GM20000 (cell line): ENCODE measurements at regions not wholly inside any gene's neighbourhood (a gene's known extent, or its start where the extent isn't known, plus 50 kb on each side); places are given as distances from the start of the nearest gene placed in this dataset.

Source experiments
- DNase-seq: peaks from one replicate; pipeline ENCODE4 v3.0.0; 2012; ENCODE audit warnings: low spot score
- TF ChIP-seq, protein P1 (sequence below): IDR thresholded peaks from 2 replicates; pipeline ENCODE4 v1.5.1; 2012; ENCODE audit warnings: mild to moderate bottlenecking, control low read depth; ENCODE audit errors: extremely low read depth, missing control alignments

GRCh38 chr6:71523548-71523947 is 234.9 kb downstream of the OGFRL1 start:
- DNase-seq, result no peak
- TF ChIP-seq, protein P1, sequence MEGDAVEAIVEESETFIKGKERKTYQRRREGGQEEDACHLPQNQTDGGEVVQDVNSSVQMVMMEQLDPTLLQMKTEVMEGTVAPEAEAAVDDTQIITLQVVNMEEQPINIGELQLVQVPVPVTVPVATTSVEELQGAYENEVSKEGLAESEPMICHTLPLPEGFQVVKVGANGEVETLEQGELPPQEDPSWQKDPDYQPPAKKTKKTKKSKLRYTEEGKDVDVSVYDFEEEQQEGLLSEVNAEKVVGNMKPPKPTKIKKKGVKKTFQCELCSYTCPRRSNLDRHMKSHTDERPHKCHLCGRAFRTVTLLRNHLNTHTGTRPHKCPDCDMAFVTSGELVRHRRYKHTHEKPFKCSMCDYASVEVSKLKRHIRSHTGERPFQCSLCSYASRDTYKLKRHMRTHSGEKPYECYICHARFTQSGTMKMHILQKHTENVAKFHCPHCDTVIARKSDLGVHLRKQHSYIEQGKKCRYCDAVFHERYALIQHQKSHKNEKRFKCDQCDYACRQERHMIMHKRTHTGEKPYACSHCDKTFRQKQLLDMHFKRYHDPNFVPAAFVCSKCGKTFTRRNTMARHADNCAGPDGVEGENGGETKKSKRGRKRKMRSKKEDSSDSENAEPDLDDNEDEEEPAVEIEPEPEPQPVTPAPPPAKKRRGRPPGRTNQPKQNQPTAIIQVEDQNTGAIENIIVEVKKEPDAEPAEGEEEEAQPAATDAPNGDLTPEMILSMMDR, result no peak

DNA sequence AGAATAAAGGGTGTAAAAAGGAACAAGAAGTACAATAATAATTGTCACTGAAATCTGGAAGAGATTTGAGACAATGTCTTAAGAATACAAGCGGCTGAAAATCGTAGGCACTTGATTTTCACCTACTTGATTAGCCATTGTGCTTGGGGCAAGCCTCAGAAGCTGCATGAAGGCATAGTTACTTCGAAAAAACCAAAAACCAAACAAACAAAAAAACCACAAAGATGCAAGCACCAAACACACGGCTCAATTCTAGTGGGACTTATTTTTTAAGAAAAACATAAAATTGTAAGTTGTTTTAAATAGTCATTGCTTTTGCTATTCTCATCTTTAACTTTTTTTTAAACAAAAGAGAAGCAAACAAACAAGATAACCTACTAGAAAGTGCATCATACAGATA is 235.6 kb downstream of the OGFRL1 start:
- TF ChIP-seq, protein P1, result no peak
- no peak for DNase-seq

- DNase-seq, result no peak
Measured at GRCh38 chr6:71527886-71528285, 239.3 kb downstream of the OGFRL1 start.

DNA sequence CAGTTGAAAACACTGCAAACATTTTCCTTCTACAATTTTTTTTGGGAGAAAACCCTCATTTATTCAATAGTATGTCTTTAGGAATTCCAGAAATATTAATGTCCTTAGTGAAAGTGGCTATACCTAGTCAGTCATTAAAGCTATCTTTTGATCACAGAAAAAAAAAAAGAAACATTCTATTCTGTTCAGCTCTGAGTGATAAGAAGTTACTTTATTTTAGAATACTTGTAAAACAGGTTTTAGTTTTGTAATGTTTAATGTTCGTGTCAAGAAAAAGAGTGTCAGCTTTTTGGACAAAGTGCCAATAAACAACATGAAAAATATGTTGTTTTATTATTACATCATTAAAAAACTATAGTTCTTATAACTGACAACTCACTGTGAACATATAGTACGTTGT is 240.4 kb downstream of the OGFRL1 start:
- DNase-seq, result no peak
- TF ChIP-seq, protein P1, result no peak

More at GRCh38 chr6:71527886-71528285, 239.3 kb downstream of the OGFRL1 start:
- TF ChIP-seq, protein P1, result no peak

DNA sequence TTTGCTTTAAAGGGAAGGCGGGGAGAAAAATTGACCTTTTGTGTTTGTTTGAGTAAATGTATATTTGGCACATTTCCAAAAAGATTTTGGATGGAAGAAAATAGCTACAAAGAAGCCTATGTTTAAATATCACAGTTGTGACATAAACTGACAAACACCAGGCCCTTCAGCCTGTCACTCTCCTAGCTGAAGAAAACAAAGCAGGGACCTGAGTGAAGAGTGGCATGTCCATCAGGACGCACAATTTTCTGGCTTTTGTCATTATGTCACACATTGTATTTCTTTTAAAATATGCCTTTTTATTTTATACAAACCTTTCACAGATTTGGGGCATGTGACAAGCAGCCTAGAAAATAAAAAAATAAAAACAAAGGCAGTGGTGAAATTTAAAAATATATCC is 241.2 kb downstream of the OGFRL1 start:
- no peak for DNase-seq
- TF ChIP-seq, protein P1, result no peak

- TF ChIP-seq, protein P1, result no peak
- DNase-seq, result no peak
Measured at GRCh38 chr6:71531006-71531405, 242.4 kb downstream of the OGFRL1 start.

DNA sequence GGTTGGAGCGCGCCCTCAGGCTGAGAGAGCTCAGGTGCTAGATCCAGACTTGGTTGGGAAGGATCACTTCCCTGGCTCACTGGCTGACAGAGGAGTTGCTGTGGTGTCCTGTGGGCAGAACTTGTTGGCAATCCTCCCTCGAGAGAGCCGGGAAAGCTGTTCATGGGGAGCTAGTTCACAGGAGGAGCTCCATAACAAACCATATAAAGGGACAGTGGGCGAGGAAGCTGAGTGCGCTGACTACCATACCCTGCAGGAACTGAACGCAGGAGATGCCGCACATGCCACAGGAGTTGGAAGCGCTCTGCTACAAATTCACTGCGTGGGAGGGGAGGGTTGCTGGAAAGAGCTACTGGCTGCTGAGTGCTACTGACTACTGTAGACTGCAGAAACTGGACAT is 243.2 kb downstream of the OGFRL1 start:
- TF ChIP-seq, protein P1, result no peak
- DNase-seq, result no peak

GRCh38 chr6:71533939-71534379 is 245.3 kb downstream of the OGFRL1 start:
- peak; percentile 9 for DNase-seq
- TF ChIP-seq, protein P1, result peak; percentile 16
